ENCODE measurements at regions not wholly inside any gene's neighbourhood (a gene's known extent, or its start where the extent isn't known, plus 50 kb on each side); places are given as distances from the start of the nearest gene placed in this dataset.

DNA sequence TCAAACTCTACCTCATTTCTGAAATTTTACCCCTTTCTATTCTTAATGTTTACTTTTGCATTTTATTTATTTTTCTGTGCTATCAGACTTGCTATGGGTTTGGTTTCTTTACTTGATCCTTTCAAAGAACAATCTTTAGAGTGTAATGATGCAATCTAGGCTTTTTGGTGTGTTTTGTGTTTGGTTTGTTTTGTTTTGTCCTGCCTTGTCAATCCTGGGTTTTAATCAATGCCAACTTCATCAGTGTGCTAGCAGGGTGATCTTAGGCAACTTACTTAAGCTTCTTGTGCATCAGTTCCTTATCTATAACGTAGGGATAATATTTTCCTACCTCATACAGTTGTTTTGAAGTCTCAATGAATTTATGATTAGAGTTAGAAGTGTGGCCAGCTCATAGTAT is 350.4 kb downstream of the NR4A2 start:
- TF ChIP-seq, protein P1, sequence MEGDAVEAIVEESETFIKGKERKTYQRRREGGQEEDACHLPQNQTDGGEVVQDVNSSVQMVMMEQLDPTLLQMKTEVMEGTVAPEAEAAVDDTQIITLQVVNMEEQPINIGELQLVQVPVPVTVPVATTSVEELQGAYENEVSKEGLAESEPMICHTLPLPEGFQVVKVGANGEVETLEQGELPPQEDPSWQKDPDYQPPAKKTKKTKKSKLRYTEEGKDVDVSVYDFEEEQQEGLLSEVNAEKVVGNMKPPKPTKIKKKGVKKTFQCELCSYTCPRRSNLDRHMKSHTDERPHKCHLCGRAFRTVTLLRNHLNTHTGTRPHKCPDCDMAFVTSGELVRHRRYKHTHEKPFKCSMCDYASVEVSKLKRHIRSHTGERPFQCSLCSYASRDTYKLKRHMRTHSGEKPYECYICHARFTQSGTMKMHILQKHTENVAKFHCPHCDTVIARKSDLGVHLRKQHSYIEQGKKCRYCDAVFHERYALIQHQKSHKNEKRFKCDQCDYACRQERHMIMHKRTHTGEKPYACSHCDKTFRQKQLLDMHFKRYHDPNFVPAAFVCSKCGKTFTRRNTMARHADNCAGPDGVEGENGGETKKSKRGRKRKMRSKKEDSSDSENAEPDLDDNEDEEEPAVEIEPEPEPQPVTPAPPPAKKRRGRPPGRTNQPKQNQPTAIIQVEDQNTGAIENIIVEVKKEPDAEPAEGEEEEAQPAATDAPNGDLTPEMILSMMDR (IDR thresholded peaks at IDR 0.05): no peak
- no peak for TF ChIP-seq ZFX (IDR thresholded peaks at IDR 0.05; ENCODE audit: borderline replicate concordance)
